ENCODE measurements at regions not wholly inside any gene's neighbourhood (a gene's known extent, or its start where the extent isn't known, plus 50 kb on each side); places are given as distances from the start of the nearest gene placed in this dataset.

- DNase-seq (ENCODE audit: low spot score): no peak
- intact Hi-C loops (cut with DNase I): no loop called here
Observed at GRCh38 chr22:22430111-22430820, 78.3 kb downstream of the ZNF280B start.

- no peak for DNase-seq (ENCODE audit: low spot score)
- intact Hi-C loops (cut with DNase I): no loop called here
Observed at GRCh38 chr22:22431271-22432220, 77.0 kb downstream of the ZNF280B start.

- intact Hi-C loops (cut with DNase I): no loop called here
- DNase-seq (ENCODE audit: low spot score): no peak
Observed at GRCh38 chr22:22432479-22432878, 76.1 kb downstream of the ZNF280B start.

GRCh38 chr22:22432937-22433336 lies 75.6 kb downstream of the ZNF280B start:
- DNase-seq (ENCODE audit: low spot score): no peak
- intact Hi-C loops (cut with DNase I): no loop called here

GRCh38 chr22:22433770-22434169 lies 74.8 kb downstream of the ZNF280B start:
- no peak for DNase-seq (ENCODE audit: low spot score)
- intact Hi-C loops (cut with DNase I): no loop called here
